ENCODE measurements at regions not wholly inside any gene's neighbourhood (a gene's known extent, or its start where the extent isn't known, plus 50 kb on each side); places are given as distances from the start of the nearest gene placed in this dataset.
"Not testable (repeated sequence)": the region's sequence is repeated elsewhere in the genome, so short reads cannot be mapped to it uniquely, and the experiment has no call there.

DNA sequence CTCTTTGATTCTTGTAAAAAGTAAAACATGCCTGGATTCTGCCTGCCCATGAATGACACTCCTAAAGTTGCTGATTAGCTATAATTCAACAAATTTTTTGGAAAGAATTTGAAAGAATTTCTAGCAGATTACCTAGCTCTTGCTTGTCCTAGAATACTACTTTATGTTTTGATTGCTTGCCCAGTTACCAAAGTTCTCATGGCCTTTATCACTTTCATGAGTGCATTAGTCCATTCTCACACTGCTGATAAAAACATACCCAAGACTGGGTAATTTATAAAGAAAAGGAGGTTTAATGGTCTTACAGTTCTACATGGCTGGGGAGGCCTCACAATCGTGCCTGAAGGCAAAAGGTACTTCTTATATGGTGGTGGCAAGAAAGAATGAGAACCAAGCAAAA, 1137.3 kb downstream of the SORCS1 start:
- H3K9me3 ChIP-seq (ENCODE audit: control insufficient read depth in 2 of 3, low read length in 3 of 3) = no peaks in the 10 kb centered on the region
- ChIA-PET POLR2A (no interaction called here), CTCF (no interaction called here)
- H3K27me3 ChIP-seq (ENCODE audit: control insufficient read depth in 2 of 2, insufficient read depth in 2 of 2, low read length in 2 of 2) = no peaks in the 10 kb centered on the region
- no peak for ATAC-seq
- no peak overlapping the region for H3K4me3 ChIP-seq (ENCODE audit: low read length)
- Mint-ChIP-seq H3K27ac (no peak overlapping the region), H3K9me3 (peaks cover 0 to 4% (median 0%) of the 10 kb centered on the region in 11 donors), H3K4me3 (no peak overlapping the region), H3K27me3 (peaks cover 0 to 8% (median 0%) of the 10 kb centered on the region in 5 donors), H3K36me3 (no peaks in the 10 kb centered on the region), H3K4me1 (no peaks in the 10 kb centered on the region)
- intact Hi-C loops (cut with micrococcal nuclease) = no loop called here
- no peak overlapping the region for H3K27ac ChIP-seq (ENCODE audit: low read depth, low read length)
- H3K4me1 ChIP-seq (ENCODE audit: control insufficient read depth in 2 of 2, insufficient read depth in 2 of 2, low read length in 2 of 2) = no peaks in the 10 kb centered on the region
- no peak for DNase-seq
- no peaks in the 10 kb centered on the region for H3K36me3 ChIP-seq (ENCODE audit: control insufficient read depth in 2 of 3, insufficient read depth in 3 of 3, low read length in 3 of 3)

DNA sequence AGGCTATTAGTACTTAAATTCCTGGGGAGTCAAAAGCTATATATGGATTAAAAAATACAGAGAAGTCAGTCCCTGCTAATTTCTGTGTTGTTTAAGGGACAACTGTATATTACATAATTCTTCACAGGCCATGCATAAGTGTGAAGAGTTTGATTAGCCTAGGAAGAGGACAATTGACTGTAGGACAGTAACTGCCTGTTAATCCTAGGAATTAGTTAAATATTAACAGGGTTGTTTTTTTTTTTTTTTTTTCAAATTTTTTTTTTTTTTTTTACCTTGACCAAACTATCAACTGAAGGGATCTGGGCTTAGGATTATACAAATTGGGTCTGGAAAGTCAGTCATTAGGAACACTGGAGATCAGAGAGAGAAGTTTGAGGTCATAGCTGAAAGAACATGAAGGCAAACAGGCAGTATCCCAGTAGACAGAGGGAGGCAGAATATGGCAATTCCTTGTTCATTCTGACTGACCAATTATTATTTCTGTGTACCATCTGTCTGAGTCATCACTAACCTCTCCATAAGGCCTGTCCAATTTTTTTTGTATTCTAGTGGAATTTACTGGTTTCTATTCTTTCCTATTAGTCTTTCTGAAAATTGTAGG, 1139.2 kb downstream of the SORCS1 start:
- Mint-ChIP-seq H3K27ac (no peak overlapping the region), H3K36me3 (no peaks in the 10 kb centered on the region), H3K9me3 (peaks cover 0 to 5% (median 2%) of the 10 kb centered on the region in 11 donors), H3K4me3 (no peak overlapping the region), H3K4me1 (no peaks in the 10 kb centered on the region), H3K27me3 (peaks cover 0 to 8% (median 0%) of the 10 kb centered on the region in 5 donors)
- H3K27ac ChIP-seq (ENCODE audit: low read depth, low read length) = no peak overlapping the region
- no peaks in the 10 kb centered on the region for H3K9me3 ChIP-seq (ENCODE audit: control insufficient read depth in 2 of 3, low read length in 3 of 3)
- no peak overlapping the region for H3K4me3 ChIP-seq (ENCODE audit: low read length)
- POLR2A ChIA-PET = no interaction called here
- no peak for ATAC-seq
- no peaks in the 10 kb centered on the region for H3K27me3 ChIP-seq (ENCODE audit: control insufficient read depth in 2 of 2, insufficient read depth in 2 of 2, low read length in 2 of 2)
- H3K4me1 ChIP-seq (ENCODE audit: control insufficient read depth in 2 of 2, insufficient read depth in 2 of 2, low read length in 2 of 2) = no peaks in the 10 kb centered on the region
- no peaks in the 10 kb centered on the region for H3K36me3 ChIP-seq (ENCODE audit: control insufficient read depth in 2 of 3, insufficient read depth in 3 of 3, low read length in 3 of 3)
- DNase-seq = no peak
- intact Hi-C loops (cut with micrococcal nuclease) = no loop called here
- CTCF ChIA-PET = no interaction called here

DNA sequence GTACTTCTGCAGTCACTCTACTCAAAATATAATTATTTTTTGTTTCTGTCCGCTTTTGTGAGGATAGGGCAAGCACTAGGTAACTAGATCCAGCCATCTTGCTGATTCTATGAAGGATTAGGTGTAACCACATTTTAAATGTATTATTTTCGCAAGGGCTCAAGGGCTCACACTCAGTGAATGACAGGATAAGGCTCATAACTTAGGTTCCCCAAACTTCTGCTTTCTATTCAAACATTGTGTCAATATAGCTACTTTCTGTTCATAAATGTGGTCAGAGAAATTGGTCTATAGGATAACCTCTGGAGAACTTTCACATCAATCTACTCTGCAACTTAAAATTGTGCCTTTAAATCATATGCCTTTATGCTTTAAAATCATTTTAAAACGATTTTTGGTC, 1141.2 kb downstream of the SORCS1 start:
- ATAC-seq = no peak
- Mint-ChIP-seq H3K36me3 (no peaks in the 10 kb centered on the region), H3K4me3 (no peak overlapping the region), H3K4me1 (no peaks in the 10 kb centered on the region), H3K27me3 (peaks cover 0 to 3% (median 0%) of the 10 kb centered on the region in 5 donors), H3K9me3 (peaks cover 0 to 5% (median under 1%) of the 10 kb centered on the region in 11 donors), H3K27ac (no peak overlapping the region)
- H3K27ac ChIP-seq (ENCODE audit: low read depth, low read length) = no peak overlapping the region
- no peaks in the 10 kb centered on the region for H3K4me1 ChIP-seq (ENCODE audit: control insufficient read depth in 2 of 2, insufficient read depth in 2 of 2, low read length in 2 of 2)
- H3K4me3 ChIP-seq (ENCODE audit: low read length) = no peak overlapping the region
- CTCF ChIA-PET = no interaction called here
- intact Hi-C loops (cut with micrococcal nuclease) = no loop called here
- no peak for DNase-seq
- H3K27me3 ChIP-seq (ENCODE audit: control insufficient read depth in 2 of 2, insufficient read depth in 2 of 2, low read length in 2 of 2) = no peaks in the 10 kb centered on the region
- H3K9me3 ChIP-seq (ENCODE audit: control insufficient read depth in 2 of 3, low read length in 3 of 3) = no peaks in the 10 kb centered on the region
- POLR2A ChIA-PET = interaction anchor here (0.5 kb wide), 1 partner anchor 54 kb away, joined by 3 read pairs; no protein-coding TSS in a partner anchor
- H3K36me3 ChIP-seq (ENCODE audit: control insufficient read depth in 2 of 3, insufficient read depth in 3 of 3, low read length in 3 of 3) = no peaks in the 10 kb centered on the region

DNA sequence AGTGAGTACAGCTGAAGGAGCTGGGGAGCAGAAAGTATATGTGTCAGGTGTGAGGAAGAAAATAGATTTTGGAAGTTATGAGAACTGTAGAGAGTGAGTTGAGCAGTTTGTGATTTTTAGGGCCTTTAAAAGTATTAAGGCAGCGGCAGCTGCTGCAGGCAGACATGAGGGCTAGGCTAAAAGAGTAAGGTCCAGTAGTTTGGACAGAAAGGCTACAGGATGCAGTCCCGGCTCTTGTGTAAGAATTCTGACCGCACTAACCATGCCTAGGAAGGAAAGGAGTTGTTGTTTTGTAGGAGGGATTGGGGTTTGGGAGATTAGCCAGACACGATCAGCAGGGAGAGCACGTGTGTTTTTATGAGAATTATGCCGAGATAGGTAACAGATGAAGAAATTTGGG, 1144.9 kb downstream of the SORCS1 start:
- CTCF ChIA-PET; H3K4me1 ChIP-seq (ENCODE audit: control insufficient read depth in 2 of 2, insufficient read depth in 2 of 2, low read length in 2 of 2); H3K27ac ChIP-seq (ENCODE audit: low read depth, low read length); ATAC-seq; intact Hi-C loops (cut with micrococcal nuclease); H3K36me3 ChIP-seq (ENCODE audit: control insufficient read depth in 2 of 3, insufficient read depth in 3 of 3, low read length in 3 of 3); H3K9me3 ChIP-seq (ENCODE audit: control insufficient read depth in 2 of 3, low read length in 3 of 3); H3K4me3 Mint-ChIP-seq; H3K27ac Mint-ChIP-seq; H3K27me3 ChIP-seq (ENCODE audit: control insufficient read depth in 2 of 2, insufficient read depth in 2 of 2, low read length in 2 of 2); DNase-seq; H3K27me3 Mint-ChIP-seq; H3K4me1 Mint-ChIP-seq; H3K36me3 Mint-ChIP-seq; H3K4me3 ChIP-seq (ENCODE audit: low read length); POLR2A ChIA-PET: not testable (repeated sequence)
- H3K9me3 Mint-ChIP-seq = peaks cover 0 to 12% (median 5%) of the 10 kb centered on the region in 11 donors

DNA sequence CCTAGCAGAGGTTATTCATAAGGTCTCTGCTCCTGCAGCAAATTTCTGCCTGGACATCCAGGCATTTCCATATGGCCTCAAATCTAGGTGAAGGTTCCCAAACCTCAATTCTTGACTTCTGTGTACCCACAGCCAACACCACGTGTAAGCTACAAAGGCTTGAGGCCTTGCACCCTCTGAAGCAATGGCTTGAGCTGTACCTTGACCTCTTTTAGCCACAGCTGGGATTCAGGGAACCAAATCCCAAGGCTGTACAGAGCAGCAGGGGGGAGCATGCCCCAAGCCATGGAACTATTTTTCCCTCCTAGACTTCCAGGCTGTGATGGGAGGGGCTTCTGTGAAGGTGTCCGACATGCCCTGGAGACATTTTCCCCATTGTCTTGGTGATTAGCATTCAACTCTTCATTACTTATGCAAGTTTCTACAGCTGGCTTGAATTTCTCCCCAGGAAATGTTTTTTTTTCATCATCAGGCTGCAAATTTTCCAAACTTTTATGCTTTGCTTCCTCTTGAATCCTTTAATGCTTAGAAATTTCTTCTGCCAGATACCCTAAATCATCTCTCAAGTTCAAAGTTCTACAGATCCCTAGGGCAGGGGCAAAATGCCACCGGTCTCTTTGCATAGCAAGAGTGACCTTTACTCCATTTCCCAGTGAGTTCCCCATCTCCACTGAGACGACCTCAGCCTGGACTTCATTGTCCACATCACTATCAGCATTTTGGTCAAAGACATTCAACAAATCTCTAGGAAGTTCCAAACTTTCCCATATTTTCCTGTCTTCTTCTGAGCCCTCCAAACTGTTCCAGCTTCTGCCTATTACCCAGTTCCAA, 1148.9 kb downstream of the SORCS1 start:
- H3K36me3 Mint-ChIP-seq; CTCF ChIA-PET; intact Hi-C loops (cut with micrococcal nuclease); H3K27ac ChIP-seq (ENCODE audit: low read depth, low read length); H3K27me3 Mint-ChIP-seq; H3K27me3 ChIP-seq (ENCODE audit: control insufficient read depth in 2 of 2, insufficient read depth in 2 of 2, low read length in 2 of 2); H3K4me1 Mint-ChIP-seq; DNase-seq; POLR2A ChIA-PET; H3K27ac Mint-ChIP-seq; ATAC-seq; H3K9me3 ChIP-seq (ENCODE audit: control insufficient read depth in 2 of 3, low read length in 3 of 3); H3K36me3 ChIP-seq (ENCODE audit: control insufficient read depth in 2 of 3, insufficient read depth in 3 of 3, low read length in 3 of 3); H3K4me3 Mint-ChIP-seq; H3K4me1 ChIP-seq (ENCODE audit: control insufficient read depth in 2 of 2, insufficient read depth in 2 of 2, low read length in 2 of 2); H3K4me3 ChIP-seq (ENCODE audit: low read length): not testable (repeated sequence)
- peaks cover 0 to 24% (median 8%) of the 10 kb centered on the region in 11 donors for H3K9me3 Mint-ChIP-seq

DNA sequence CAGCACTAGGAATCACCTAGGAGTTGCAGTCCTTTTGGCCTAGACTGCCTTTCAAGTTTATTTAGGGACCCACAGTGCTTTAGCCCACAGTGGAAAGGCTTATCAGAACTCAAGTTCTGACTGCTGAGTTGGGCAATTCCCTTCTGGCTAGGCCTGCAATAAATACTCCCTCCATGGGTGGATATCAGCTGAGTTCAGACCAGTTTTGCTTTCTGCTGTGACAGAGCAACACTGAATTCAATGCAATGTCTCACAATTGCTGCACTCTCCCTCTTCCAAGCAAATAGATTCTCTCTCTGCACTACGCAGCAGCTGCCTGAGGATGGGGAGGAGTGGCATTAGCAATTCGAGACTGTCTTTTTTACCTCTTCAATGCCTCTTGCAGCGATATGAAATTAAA, 1153.3 kb downstream of the SORCS1 start:
- Histone ChIP-seq H3K27me3 (ENCODE audit: control insufficient read depth in 2 of 2, insufficient read depth in 2 of 2, low read length in 2 of 2) (no peaks in the 10 kb centered on the region), H3K36me3 (ENCODE audit: control insufficient read depth in 2 of 3, insufficient read depth in 3 of 3, low read length in 3 of 3) (no peaks in the 10 kb centered on the region), H3K4me1 (ENCODE audit: control insufficient read depth in 2 of 2, insufficient read depth in 2 of 2, low read length in 2 of 2) (no peaks in the 10 kb centered on the region), H3K4me3 (ENCODE audit: low read length) (no peak overlapping the region), H3K27ac (ENCODE audit: low read depth, low read length) (no peak overlapping the region), H3K9me3 (ENCODE audit: control insufficient read depth in 2 of 3, low read length in 3 of 3) (peaks cover 0 to 3% (median 0%) of the 10 kb centered on the region in 3 experiments)
- POLR2A ChIA-PET = no interaction called here
- no peaks in the 10 kb centered on the region for H3K4me1 Mint-ChIP-seq
- no peak for DNase-seq
- intact Hi-C loops (cut with micrococcal nuclease) = no loop called here
- peaks cover 0 to 12% (median 0%) of the 10 kb centered on the region in 5 donors for H3K27me3 Mint-ChIP-seq
- ATAC-seq = no peak
- CTCF ChIA-PET = no interaction called here
- no peak overlapping the region for H3K27ac Mint-ChIP-seq
- peaks cover 0 to 4% (median 0%) of the 10 kb centered on the region in 5 donors for H3K36me3 Mint-ChIP-seq
- H3K9me3 Mint-ChIP-seq = peaks cover 0 to 24% (median 8%) of the 10 kb centered on the region in 11 donors
- no peak overlapping the region for H3K4me3 Mint-ChIP-seq

DNA sequence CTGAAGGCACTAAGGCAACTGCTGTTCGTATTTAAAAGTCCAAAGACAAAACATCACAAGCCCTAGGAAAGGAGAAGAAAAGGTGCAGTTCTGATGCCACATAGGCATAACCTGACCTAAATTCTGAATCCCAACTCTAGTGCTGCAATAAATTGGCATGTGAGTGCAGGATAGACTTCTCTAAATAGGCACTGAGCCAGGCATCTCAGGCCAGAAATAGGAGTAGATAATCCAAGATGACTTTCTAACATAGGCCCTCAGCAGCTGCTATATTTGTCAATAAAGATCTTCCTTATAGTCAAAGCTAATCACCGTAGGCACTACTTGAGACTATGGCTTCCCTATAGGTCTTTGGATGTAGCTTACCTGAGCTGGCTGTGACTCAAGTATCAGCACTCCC, 1163.8 kb downstream of the SORCS1 start:
- Mint-ChIP-seq H3K4me3 (no peak overlapping the region), H3K4me1 (no peaks in the 10 kb centered on the region), H3K27ac (no peak overlapping the region), H3K27me3 (peaks cover 0 to 7% (median 3%) of the 10 kb centered on the region in 5 donors), H3K36me3 (peaks cover 0 to 4% (median 0%) of the 10 kb centered on the region in 5 donors), H3K9me3 (peaks cover 0 to 11% (median 0%) of the 10 kb centered on the region in 11 donors)
- H3K9me3 ChIP-seq (ENCODE audit: control insufficient read depth in 2 of 3, low read length in 3 of 3) = no peaks in the 10 kb centered on the region
- no peak overlapping the region for H3K4me3 ChIP-seq (ENCODE audit: low read length)
- no peaks in the 10 kb centered on the region for H3K4me1 ChIP-seq (ENCODE audit: control insufficient read depth in 2 of 2, insufficient read depth in 2 of 2, low read length in 2 of 2)
- intact Hi-C loops (cut with micrococcal nuclease) = no loop called here
- H3K27ac ChIP-seq (ENCODE audit: low read depth, low read length) = no peak overlapping the region
- no peak for ATAC-seq
- CTCF ChIA-PET = no interaction called here
- no peak for DNase-seq
- POLR2A ChIA-PET = no interaction called here
- H3K27me3 ChIP-seq (ENCODE audit: control insufficient read depth in 2 of 2, insufficient read depth in 2 of 2, low read length in 2 of 2) = no peaks in the 10 kb centered on the region
- no peaks in the 10 kb centered on the region for H3K36me3 ChIP-seq (ENCODE audit: control insufficient read depth in 2 of 3, insufficient read depth in 3 of 3, low read length in 3 of 3)

Data from naive thymus-derived CD4-positive, alpha-beta T cell (primary cell).